Inferior parietal cortex (tissue), 1 donor: ENCODE measurements at regions not wholly inside any gene's neighbourhood (a gene's known extent, or its start where the extent isn't known, plus 50 kb on each side); places are given as distances from the start of the nearest gene placed in this dataset.
"Not testable (repeated sequence)": the region's sequence is repeated elsewhere in the genome, so short reads cannot be mapped to it uniquely, and the experiment has no call there.

Source experiments
- DNase-seq: peaks from one replicate; pipeline ENCODE4 v3.0.0-alpha.2; 2016; ENCODE audit errors: extremely low spot score

GRCh38 chrX:31014474-31014873 is 57.4 kb downstream of the FTHL17 start:
- not testable (repeated sequence) for DNase-seq

GRCh38 chrX:31012509-31013025 is 59.3 kb downstream of the FTHL17 start:
- no peak for DNase-seq

DNA sequence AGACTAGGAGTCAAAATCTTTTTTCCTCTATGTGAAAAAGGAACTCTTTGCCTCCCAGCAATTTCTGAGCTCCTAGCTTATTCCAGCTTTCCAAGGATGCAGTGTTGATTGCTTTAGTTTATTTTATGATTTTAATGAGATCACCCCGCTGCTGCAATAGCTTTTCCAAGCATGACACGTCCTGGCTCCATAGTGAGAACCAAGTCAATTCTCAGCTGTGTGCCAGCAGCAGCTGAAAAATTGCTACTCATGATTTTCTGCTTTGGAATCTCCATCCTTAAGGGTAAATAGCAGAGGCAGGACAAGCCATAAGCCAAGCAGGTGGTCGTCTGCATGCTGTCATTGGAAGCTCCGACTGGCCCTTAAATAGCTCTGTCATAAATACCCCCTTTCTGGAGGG is 64.5 kb downstream of the FTHL17 start:
- no peak for DNase-seq

DNA sequence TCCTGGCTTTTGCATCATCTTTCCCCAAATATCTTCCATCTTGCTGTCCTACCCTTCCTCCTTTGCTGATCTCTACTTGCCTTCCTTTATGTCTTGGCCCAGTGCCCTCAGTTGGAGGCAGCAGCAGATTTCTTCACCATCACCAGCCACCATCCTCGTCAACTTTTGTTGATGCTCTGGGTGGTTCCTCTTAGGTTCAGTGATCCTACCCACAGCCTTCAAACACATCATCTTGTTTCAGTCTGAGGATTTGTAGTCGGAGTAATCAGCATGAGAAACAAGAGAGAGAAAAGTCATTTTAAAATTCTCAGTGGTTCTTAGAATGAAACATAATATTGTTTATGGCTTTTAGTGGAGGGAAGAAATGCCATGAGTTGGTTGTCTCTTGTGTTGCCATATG is 65.8 kb downstream of the FTHL17 start:
- no peak for DNase-seq

DNA sequence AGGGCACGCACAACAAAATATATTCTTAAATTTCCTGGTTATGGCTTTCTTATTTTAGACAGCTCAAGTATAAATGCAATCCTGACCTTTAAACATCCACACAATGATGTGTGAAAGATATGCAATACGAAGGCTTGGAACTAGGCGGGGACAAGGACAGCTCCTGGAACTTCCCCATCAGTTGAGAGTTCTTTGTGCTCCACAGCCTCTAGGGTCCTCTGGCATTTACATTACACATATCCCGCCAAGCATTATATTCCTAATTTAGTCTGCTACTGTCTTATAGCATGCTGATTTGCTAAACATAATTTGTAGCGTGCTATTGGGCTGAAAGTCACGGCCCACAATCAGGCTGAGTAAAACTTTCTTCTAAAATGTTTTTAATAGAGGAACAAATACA is 74.4 kb downstream of the FTHL17 start:
- DNase-seq = no peak

- no peak for DNase-seq
Measured at GRCh38 chrX:30995705-30996104, 76.1 kb downstream of the FTHL17 start.

DNA sequence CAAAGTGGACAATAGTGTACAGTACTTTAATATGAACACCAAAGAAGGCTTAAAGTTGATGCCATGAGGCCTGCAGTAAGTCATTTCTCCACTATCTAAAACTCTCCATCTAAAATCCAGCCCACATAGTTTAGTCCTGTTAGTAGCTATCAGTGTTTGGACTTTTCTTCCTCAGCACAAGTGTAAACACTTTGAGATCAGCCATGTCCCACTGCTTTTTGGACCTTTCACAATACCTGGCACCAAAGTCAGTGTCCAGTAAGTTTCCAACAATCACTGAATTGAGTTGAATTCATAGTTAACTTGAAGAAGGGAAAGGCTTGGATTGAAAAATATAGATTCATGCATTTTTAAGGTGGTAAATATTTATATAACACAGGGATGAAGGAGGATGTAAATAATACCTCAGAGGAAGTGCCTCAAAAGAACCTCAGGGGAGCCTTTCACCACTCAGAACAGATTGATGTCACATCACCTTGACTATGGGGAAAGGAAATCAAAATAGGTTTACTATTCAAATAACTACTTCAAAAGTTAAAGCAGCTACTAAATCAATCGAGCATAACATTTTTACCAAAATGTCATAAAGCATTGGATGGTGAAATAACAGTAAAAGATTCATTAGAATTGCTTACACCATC is 76.7 kb downstream of the FTHL17 start:
- DNase-seq = no peak

DNA sequence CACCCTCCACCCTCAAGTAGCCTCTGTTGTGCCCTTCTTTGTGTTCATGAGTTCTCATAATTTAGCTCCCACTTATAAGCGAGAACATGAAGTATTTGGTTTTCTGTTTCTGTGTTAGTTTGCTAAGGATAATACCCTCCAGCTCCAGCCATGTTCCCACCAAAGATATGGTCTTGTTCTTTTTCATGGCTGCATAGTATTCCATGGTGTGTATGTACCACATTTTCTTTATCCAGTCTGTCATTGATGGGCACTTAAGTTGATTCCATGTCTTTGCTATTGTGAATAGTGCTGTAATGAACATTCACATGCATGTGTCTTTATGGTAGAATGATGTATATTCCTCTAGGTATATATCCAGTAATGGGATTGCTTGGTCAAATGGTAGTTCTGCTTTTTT is 77.8 kb downstream of the FTHL17 start:
- DNase-seq = not testable (repeated sequence)

DNA sequence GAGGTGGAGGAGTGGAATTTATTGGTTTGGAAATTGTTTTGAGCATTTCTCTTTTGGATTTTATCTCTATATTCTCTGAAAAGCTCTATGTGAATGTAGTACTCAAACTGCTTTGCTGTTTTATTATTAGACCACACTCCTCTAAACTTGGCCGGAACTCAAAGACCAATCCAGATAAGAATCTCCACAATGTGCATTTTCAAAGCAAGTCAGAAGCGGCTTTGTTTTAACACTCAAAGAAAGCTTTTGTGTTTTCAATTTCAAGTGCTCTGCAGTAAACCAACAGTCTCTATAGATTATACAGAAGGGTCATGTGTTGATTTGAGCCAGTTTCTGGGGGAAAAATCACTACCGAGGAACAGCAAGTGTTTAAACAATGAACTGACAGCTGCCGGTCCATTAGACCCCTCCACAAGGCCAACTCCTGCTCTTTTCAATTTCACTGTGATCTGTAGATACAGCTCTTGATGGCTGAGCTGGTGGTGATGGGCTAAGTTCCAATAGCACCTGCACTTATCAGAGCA is 79.4 kb downstream of the FTHL17 start:
- peak; percentile 9 for DNase-seq

GRCh38 chrX:30990361-30990760 is 81.5 kb downstream of the FTHL17 start:
- no peak for DNase-seq

DNA sequence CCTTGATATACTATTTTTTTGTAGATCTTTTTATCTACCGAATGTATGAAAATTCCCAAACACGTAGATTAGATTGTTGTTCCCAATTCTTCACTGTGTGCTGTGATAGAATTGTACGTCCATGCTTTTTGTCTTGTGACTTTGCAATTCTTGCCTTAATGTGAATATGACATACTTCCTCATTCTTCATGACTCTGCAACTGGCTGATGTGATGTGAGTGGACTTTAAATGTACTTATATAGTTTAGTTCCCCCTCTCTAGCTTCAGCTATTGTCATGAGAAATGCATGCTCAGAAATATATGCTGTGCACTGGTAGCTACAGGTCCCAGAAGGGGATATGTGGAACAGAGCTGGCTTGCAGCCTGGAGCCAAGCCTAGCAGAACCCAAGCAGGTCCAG is 89.4 kb downstream of the FTHL17 start:
- DNase-seq = no peak

DNA sequence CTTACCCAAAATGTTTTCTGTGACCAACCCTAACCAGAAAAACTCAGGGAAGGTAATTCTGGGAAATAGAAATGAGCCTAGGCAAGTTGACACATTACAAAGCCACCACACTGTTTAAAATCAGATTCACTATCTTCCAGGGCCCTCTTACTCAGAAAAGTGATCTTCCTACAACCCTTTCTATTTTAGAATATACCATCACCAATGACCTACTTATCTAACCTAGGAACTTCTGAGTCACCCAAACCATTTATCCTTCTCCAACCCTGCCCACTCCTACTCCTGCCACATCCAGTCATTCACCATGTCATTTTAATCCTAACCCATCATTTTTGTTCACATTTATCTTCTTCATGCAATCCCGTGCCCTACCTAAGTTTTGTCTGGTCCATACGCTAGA is 89.9 kb downstream of the FTHL17 start:
- DNase-seq = no peak

DNA sequence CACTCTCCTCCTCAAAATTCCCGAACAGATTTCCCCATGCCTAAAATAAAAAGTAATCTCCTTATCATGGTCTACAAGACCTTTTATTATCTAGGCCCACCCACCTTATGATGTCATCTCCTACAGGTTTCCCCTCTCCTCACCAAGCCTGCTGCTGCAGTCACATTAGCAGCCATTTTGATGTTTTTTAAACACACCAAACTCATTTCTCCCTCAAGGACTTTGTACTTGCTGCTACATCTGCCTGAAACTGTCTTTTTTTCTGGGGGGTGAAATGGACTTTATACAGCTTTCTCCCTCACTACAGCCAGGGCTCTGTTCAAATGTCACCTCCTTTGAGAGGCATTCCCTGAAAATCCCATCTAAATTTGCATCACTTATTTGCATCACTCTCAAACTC is 90.2 kb upstream of the TAB3 start:
- DNase-seq = no peak

DNA sequence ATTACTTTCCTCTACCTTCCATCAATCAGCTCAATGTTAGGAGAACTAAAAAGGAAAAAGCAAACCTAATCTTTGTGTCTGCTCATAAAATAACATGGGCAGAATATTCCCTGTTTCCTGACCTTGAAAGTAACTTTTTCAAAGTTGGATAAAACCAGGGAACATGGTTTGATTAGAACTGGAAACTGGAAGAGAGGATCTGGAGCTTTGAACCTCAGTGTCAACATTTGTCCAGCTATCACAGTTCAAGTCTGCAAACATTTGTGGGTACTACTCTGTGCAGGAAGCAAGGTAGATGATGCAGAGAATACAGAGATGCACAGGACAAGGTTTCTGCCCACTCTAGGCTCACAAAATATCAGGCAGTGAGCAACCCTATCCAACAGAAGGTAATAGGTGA is 86.4 kb upstream of the TAB3 start:
- DNase-seq = no peak

DNA sequence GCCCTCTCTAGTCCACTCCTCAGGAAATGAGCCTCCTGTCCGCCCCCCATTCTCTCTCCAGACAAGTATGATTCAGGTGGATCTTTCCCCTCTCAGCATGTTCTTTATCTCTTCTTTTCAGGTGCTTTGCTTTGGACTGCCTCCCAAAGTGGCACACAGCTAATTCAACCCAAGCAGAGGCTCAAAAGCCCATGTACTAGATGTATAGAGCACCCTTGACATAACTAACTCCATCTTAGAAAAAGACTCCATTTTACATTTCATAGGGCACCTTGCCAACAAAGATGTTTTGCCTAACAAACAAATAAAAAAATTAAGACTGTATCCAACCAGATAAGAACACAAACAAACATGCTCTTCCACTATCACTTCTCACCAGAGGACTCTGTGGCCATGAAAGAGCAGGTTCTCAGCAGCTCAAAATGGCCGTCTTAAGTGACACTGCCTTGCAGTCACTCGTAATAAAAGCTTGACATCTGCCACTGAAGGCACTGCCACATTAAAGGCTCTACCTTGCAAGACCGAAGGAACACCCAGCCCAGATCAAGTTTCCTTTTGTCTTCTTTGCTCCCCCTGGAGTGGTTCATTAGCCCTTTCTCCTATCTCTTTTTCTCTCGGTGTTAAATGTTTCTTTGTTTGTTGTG is 84.9 kb upstream of the TAB3 start:
- DNase-seq = no peak

DNA sequence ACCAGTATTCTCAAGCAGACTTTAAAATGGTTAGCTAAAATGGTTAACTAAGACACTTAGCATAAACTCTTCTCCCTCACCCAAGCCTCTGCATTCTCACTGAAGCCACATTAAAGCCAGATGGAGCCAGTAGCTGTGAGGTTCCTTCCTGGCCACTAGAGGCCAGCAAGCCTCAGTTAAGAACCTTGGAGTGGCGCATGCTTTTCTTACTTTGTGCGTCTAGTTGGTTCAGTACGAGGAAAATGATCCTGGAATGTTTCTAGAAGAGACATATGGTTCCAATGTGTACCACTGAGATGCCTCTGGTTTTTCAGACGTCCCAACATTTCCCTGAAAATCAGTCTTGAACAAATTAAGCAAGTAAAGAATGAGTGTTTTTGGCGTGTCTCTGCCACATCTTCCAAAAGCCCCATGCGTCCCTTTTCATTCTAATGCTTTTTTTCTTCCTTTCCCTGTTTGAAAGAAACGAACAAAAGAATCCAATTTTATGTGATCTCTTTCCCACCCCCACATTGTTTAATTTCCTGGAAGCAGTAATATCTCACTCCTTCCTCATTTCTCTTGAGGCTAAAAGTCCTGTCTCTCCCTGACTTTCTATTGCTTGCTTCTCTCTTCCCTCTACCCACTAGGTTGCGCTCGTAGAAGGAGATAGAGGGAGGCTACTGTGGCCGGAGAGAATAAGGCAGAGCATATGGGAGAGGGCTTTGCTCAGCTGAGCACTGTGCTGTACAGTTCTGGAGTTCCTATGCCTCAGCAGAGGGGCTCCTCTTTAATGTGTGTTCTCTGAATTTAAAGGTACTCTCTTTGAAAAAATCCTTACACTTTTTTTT is 82.9 kb upstream of the TAB3 start:
- DNase-seq = peak; percentile 55

GRCh38 chrX:30967516-30967915 is 78.5 kb upstream of the TAB3 start:
- DNase-seq = no peak

- DNase-seq = no peak
Measured at GRCh38 chrX:30965767-30966166, 76.7 kb upstream of the TAB3 start.

DNA sequence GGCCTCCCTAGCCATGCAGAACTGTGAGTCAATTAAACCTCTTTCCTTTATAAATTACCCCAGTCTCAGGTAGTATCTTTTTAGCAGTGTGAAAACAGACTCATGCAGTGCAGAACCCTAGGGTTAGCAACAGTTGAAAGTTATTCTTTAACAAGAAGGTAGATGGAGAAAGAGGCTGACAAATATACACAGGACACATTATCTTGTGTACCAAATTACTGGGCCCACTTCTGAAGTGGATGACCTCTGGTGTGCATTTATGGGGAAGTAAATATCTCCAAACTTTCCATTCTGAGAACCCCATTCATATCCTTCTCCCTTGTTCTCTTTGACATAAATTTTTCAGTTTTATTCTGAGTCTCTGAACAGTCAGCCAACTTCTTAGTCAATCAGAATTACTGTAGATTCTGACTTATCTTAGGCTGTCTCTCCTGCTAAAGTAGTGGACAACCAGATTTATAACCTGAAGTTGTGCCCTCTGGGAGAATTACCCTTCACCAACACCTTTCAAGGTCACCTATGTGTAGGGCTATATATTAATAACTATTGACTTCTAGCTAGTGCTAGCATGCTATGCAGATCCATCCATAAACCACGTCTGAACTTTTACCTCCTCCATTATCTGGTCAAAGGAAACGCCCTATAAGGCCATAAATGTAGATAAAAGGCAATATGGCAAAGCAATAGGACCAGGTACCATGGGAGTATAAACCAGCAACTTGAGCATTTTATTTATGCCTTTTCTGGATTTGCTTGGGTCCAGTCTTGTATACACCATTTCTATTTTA is 72.5 kb upstream of the TAB3 start:
- no peak for DNase-seq

GRCh38 chrX:30957753-30958152 is 68.7 kb upstream of the TAB3 start:
- no peak for DNase-seq

- no peak for DNase-seq
Measured at GRCh38 chrX:30955687-30956086, 66.6 kb upstream of the TAB3 start.

DNA sequence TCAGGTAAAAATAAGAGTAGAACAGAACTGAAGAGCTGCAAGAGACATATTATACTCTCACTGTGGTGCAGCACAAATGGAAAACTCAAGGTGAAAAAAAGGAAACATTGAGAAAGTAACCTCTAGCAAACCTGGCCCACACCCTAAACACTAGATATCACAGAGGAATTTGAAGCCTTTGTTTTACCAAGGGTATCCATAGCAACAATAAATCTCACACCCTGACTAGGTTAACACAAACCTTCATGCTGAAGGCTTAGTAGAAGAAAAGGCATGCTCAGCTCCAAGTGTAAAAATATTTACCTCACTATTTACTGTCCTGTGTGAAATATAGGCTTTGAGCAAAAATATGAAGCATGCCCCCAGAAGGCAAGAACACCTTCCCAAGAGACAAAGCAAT is 61.9 kb upstream of the TAB3 start:
- no peak for DNase-seq
